Fibroblast of the aortic adventitia (primary cell): ENCODE measurements at regions not wholly inside any gene's neighbourhood (a gene's known extent, or its start where the extent isn't known, plus 50 kb on each side); places are given as distances from the start of the nearest gene placed in this dataset.

Source experiments
- DNase-seq: peaks from one replicate; pipeline ENCODE4 v3.0.0-alpha.2; 2010; ENCODE audit warnings: low read depth
- H3K4me3 ChIP-seq: 2 replicates; pipeline ENCODE4 v1.5.1; 2011; ENCODE audit warnings: low read depth, mild to moderate bottlenecking, control low read depth, low read length, moderate library complexity
- TF ChIP-seq, protein P1 (sequence below): IDR thresholded peaks from 2 replicates; pipeline ENCODE4 v1.5.1; 2011; ENCODE audit warnings: mild to moderate bottlenecking, low read length, control low read depth, inconsistent platforms; ENCODE audit not compliant: insufficient read depth

DNA sequence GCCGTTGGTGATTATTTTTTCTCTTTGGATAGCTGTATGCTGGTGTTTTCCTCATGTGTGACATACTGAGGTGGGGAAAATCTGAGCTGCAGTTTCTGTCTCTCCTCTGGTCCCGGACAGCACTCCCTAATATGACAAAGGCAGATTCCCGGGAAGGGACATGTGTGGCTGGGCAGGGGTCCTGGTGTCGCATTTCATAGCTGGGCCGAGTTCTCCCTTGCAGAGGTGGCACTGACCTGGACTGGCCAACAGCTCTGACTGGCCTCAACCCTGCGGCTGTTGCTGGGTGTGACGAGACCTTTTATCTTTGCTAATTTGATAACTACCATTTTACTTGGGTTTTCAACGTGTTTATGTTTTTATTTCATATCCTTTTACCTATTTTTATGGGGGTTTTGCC, 248.6 kb upstream of the TCERG1L start:
- H3K4me3 ChIP-seq, result no peak overlapping the region
- no peak for DNase-seq
- TF ChIP-seq, protein P1, sequence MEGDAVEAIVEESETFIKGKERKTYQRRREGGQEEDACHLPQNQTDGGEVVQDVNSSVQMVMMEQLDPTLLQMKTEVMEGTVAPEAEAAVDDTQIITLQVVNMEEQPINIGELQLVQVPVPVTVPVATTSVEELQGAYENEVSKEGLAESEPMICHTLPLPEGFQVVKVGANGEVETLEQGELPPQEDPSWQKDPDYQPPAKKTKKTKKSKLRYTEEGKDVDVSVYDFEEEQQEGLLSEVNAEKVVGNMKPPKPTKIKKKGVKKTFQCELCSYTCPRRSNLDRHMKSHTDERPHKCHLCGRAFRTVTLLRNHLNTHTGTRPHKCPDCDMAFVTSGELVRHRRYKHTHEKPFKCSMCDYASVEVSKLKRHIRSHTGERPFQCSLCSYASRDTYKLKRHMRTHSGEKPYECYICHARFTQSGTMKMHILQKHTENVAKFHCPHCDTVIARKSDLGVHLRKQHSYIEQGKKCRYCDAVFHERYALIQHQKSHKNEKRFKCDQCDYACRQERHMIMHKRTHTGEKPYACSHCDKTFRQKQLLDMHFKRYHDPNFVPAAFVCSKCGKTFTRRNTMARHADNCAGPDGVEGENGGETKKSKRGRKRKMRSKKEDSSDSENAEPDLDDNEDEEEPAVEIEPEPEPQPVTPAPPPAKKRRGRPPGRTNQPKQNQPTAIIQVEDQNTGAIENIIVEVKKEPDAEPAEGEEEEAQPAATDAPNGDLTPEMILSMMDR, result no peak

DNA sequence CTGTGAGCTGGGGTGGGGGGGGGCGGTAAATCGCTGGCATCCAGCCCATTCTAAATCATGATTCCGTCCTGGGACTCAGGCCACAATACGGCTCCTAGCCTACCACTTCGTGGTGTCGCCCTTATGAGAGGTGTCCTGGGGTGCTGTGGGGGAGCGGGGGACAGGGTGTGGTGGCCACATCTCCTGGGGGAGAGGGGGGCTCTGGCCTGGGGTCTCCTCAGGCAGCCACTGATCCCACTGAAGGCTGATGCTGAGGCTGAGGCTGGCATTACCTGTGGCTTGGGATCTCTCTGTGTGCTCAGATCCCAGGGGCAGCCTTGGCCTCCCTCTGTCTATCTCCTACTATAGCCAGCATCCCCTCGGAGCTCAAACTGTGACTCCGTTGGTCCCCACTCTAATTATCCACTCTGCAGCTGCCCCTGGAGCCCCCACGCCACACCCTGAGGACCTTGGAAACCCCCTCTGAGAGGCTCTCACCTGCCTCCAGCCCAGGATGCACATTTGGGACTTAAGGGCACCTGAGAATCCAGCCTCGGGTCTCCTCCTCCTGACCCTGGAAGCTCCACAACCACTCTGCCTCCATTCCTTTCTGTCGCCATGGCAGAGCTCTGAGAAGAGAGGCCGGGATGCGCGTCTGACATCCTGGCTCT, 249.3 kb upstream of the TCERG1L start:
- H3K4me3 ChIP-seq, result no peak overlapping the region
- DNase-seq, result no peak
- TF ChIP-seq, protein P1, result no peak

DNA sequence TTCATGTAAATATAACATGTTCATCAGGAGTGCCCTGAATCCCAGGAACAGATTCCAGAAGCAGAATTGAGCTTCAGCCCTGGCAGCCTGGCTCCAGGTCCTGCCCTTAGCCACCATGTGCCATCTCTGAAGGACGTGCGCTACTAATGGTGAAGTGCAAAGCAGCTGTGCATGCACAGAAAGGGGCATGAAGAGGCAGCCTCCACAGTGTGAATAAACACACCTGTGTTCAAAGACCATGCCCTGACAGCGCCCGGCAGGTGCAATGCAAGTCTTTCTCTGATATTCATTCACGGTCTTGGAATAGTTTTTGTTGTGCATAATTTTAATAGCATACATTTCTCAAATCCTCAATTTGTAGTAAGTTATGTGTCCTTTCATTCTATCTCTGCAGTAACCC, 250.4 kb upstream of the TCERG1L start:
- TF ChIP-seq, protein P1, result no peak
- no peak for DNase-seq
- no peak overlapping the region for H3K4me3 ChIP-seq

DNA sequence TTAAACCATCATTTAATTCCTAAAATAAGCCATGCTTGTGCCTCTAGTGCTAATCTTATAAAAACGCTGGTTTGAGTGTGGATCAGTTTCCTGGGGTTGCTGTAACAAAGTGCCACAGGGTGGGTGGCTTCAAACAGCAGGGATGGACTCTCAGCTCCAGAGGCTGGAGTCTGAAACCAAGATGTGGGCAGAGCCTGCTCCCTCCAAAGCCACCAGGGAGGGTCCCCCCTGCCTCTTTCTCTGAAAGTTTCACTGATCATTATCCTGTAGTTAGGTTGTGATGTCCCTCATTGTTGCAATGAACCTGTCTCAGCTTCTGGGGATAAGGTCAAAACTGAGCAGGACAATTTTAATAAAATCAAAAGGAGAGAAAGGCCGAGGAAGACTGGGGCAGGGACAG, 251.9 kb upstream of the TCERG1L start:
- H3K4me3 ChIP-seq, result no peak overlapping the region
- DNase-seq, result no peak
- TF ChIP-seq, protein P1, result no peak

DNA sequence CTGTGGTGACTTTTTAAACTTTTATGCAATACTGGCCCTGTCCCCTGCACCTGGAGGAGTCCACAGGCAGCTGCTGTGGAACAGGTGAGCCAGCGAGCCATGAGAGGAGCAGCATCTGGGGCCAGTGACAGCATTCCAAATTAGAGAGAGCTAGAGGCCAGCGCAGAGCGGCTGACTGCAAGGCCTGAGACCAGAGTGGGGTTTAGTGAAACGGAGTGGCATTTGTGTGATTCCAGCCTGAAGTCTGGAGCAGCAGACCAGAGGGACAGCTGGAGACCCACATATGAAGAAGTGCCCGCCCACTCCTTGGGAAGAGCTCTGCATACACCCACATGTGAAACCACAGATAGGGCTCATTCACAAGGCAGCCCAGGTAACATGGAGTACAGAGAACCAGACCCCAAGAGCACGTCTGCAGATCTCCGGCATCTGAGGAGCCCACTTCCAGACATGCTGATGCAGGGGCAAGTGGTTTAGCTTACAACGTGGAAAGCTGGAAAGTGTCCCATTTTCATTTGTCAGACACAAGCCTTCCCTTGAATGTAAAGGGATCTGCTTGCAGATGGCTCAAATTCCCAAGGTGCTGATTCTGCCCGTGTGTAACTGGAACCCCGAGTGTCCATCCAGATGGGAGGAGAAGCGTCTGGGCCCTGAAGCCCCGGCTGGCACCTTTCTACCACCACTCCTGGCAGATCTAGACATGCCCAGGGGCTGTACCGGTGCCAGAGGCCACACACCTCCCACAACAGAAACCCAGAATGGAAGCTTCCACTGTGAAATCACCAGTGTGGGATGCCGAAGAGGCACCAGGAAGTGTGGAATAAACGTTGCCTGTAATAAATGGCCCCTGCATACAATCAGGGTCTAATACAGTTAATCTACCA, 256.0 kb upstream of the TCERG1L start:
- TF ChIP-seq, protein P1, result no peak
- DNase-seq, result no peak
- no peak overlapping the region for H3K4me3 ChIP-seq

DNA sequence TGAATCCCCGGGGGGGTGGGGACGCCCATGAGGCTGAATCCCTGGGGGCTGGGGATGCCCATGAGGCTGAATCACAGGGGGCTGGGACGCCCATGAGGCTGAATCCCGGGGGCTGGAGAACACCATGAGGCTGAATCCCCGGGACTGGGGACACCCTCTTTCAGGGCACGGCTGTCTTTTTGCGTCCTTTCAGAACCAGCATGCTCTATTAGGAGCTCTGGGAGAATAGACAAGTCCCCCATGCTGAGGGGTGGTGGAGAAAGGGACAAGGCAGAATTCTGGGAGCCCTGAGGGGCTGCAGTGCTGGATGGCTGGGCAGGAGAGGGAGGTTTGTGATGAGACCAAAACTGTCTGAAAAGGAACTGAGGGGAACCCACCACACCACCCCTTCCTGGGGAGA, 257.3 kb upstream of the TCERG1L start:
- TF ChIP-seq, protein P1, result no peak
- no peak for DNase-seq
- H3K4me3 ChIP-seq, result no peak overlapping the region
